HEK293 (cell line): ENCODE measurements at regions not wholly inside any gene's neighbourhood (a gene's known extent, or its start where the extent isn't known, plus 50 kb on each side); places are given as distances from the start of the nearest gene placed in this dataset.
A peak's percentile ranks its signal among the peaks of the same experiment; 100 is the strongest.

ENCODE experiments used
- BCL11A ChIP-seq: fragments of 450-650 bp; formaldehyde crosslinking; IDR thresholded peaks from 2 replicates; pipeline ENCODE4 v1.5.1; 2016; ENCODE audit warnings: low read depth, missing biosample characterization, missing genetic modification characterization
- GFI1B ChIP-seq: fragments of 450-650 bp; formaldehyde crosslinking; IDR thresholded peaks from 2 replicates; pipeline ENCODE4 v1.5.1; 2016; ENCODE audit warnings: missing biosample characterization, missing genetic modification characterization
- HOXA7 ChIP-seq: sonication (generic); formaldehyde crosslinking; IDR thresholded peaks from 2 replicates; pipeline ENCODE4 v1.8.1; 2022; ENCODE audit warnings: missing genetic modification reagents, borderline replicate concordance
- KLF8 ChIP-seq: fragments of 450-650 bp; formaldehyde crosslinking; IDR thresholded peaks from 2 replicates; pipeline ENCODE4 v1.5.1; 2016; ENCODE audit warnings: missing biosample characterization, missing genetic modification characterization
- PRDM1 ChIP-seq: fragments of 450-650 bp; formaldehyde crosslinking; IDR thresholded peaks from 2 replicates; pipeline ENCODE4; 2016; ENCODE audit warnings: missing biosample characterization, missing genetic modification characterization
- SP3 ChIP-seq: fragments of 450-650 bp; formaldehyde crosslinking; IDR thresholded peaks from 2 replicates; pipeline ENCODE4 v1.5.1; 2016; ENCODE audit warnings: missing biosample characterization, missing genetic modification characterization
- TCF7L2 ChIP-seq: IDR thresholded peaks from 2 replicates; pipeline ENCODE4 v1.6.1; 2011; ENCODE audit warnings: low read depth, mild to moderate bottlenecking, inconsistent platforms, low read length, moderate library complexity, borderline replicate concordance
- ZBTB20 ChIP-seq: fragments of 450-650 bp; formaldehyde crosslinking; IDR thresholded peaks from 2 replicates; pipeline ENCODE4 v1.5.1; 2016; ENCODE audit warnings: missing biosample characterization, missing genetic modification characterization
- ZFHX2 ChIP-seq: fragments of 450-650 bp; formaldehyde crosslinking; conservative IDR thresholded peaks from 2 replicates; pipeline ENCODE4 v1.5.1; 2016; ENCODE audit warnings: missing biosample characterization, missing genetic modification characterization
- ZNF10 ChIP-seq: fragments of 450-650 bp; formaldehyde crosslinking; IDR thresholded peaks from 2 replicates; pipeline ENCODE4 v1.5.1; 2017; ENCODE audit warnings: missing biosample characterization, missing genetic modification characterization
- ZNF155 ChIP-seq: fragments of 450-650 bp; formaldehyde crosslinking; IDR thresholded peaks from 2 replicates; pipeline ENCODE4 v1.5.1; 2016; ENCODE audit warnings: missing biosample characterization, missing genetic modification characterization
- ZNF157 ChIP-seq: fragments of 450-650 bp; formaldehyde crosslinking; IDR thresholded peaks from 2 replicates; pipeline ENCODE4 v1.5.1; 2016; ENCODE audit warnings: missing biosample characterization, missing genetic modification characterization
- ZNF174 ChIP-seq: fragments of 450-650 bp; formaldehyde crosslinking; IDR thresholded peaks from 2 replicates; pipeline ENCODE4 v1.5.0; 2017; ENCODE audit warnings: missing biosample characterization, mild to moderate bottlenecking, missing genetic modification characterization
- ZNF548 ChIP-seq: fragments of 450-650 bp; formaldehyde crosslinking; IDR thresholded peaks from 2 replicates; pipeline ENCODE4 v1.5.1; 2016; ENCODE audit warnings: missing biosample characterization, missing genetic modification characterization
- ZNF560 ChIP-seq: fragments of 450-650 bp; formaldehyde crosslinking; IDR thresholded peaks from 2 replicates; pipeline ENCODE4 v1.5.1; 2017; ENCODE audit warnings: missing biosample characterization, missing genetic modification characterization, borderline replicate concordance
- ZNF596 ChIP-seq: fragments of 450-650 bp; IDR thresholded peaks from 2 replicates; pipeline ENCODE4 v1.5.0; 2018; ENCODE audit warnings: missing biosample characterization, mild to moderate bottlenecking, missing genetic modification characterization, moderate library complexity
- ZNF658 ChIP-seq: fragments of 450-650 bp; formaldehyde crosslinking; IDR thresholded peaks from 2 replicates; pipeline ENCODE4; 2016; ENCODE audit warnings: missing biosample characterization, missing genetic modification characterization
- ZNF701 ChIP-seq: fragments of 450-650 bp; formaldehyde crosslinking; IDR thresholded peaks from 2 replicates; pipeline ENCODE4 v1.5.1; 2016; ENCODE audit warnings: missing biosample characterization, missing genetic modification characterization
- ZXDB ChIP-seq: fragments of 450-650 bp; formaldehyde crosslinking; IDR thresholded peaks from 2 replicates; pipeline ENCODE4 v1.5.1; 2016; ENCODE audit warnings: missing biosample characterization, missing genetic modification characterization
- TF ChIP-seq, protein P1 (sequence below): fragments of 450-650 bp; formaldehyde crosslinking; IDR thresholded peaks from 2 replicates; pipeline ENCODE4 v1.5.1; 2016; ENCODE audit warnings: missing biosample characterization, missing genetic modification characterization
- TF ChIP-seq, protein P2 (sequence below): fragments of 450-650 bp; formaldehyde crosslinking; IDR thresholded peaks from 2 replicates; pipeline ENCODE4 v1.5.1; 2016; ENCODE audit warnings: missing biosample characterization, missing genetic modification characterization, borderline replicate concordance
- TF ChIP-seq, protein P3 (sequence below): fragments of 450-650 bp; formaldehyde crosslinking; IDR thresholded peaks from 2 replicates; pipeline ENCODE4 v1.5.1; 2016; ENCODE audit warnings: missing biosample characterization, missing genetic modification characterization, borderline replicate concordance
- TF ChIP-seq, protein P4 (sequence below): sonication (generic); formaldehyde crosslinking; IDR thresholded peaks from 2 replicates; pipeline ENCODE4 v1.8.1; 2022; ENCODE audit warnings: mild to moderate bottlenecking, moderate library complexity, missing genetic modification reagents
- TF ChIP-seq, protein P5 (sequence below): fragments of 450-650 bp; formaldehyde crosslinking; IDR thresholded peaks from 2 replicates; pipeline ENCODE4 v1.5.1; 2016; ENCODE audit warnings: missing biosample characterization, missing genetic modification characterization, low read depth
- TF ChIP-seq, protein P6 (sequence below): fragments of 450-650 bp; formaldehyde crosslinking; IDR thresholded peaks from 2 replicates; pipeline ENCODE4 v1.5.1; 2017; ENCODE audit warnings: missing biosample characterization, missing genetic modification characterization
- TF ChIP-seq, protein P7 (sequence below): fragments of 450-650 bp; formaldehyde crosslinking; IDR thresholded peaks from 2 replicates; pipeline ENCODE4 v1.5.1; 2017; ENCODE audit warnings: missing biosample characterization, missing genetic modification characterization

DNA sequence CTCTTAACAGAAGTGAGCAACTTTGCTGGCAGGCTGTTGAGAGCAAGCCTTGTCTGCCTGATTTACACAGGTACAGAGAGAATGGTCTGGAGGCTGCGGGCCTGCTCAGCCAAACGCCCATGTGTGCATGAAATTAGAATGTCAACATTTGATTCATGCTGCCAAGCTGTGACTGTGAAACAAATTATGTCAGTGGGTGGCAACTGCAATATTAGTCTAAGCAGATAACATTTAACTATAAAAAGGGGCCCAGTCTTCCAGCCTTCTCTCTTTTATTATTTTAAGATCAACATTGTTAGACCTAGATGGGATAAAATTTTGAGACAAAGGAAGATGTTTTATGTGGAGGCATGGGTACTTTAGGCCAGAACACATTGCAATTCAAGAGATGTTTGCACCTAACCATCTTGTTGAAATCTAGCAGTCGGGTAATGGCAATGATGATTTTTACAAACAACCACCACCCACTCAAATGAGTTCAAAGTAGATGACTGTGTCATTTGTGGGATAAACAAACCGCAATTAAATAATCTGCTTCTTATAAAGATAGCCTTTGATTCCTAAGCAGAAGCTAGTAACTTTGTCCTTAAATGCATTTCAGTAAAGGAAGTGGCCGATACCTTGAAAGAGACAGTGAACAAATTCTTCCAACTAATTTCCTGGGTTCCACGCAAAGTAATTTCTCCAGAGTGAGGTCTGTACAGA is 70.2 kb downstream of the FOXB1 start (continued):
- TF ChIP-seq ZNF701 (tag by site-specific recombination) (no peak), TCF7L2 (no peak), GFI1B (tag by site-specific recombination) (peak; percentile 35; the same call in 1 of the 2 replicates), ZNF10 (tag by site-specific recombination) (no peak), ZXDB (tag by site-specific recombination) (peak; percentile 54), ZNF155 (tag by site-specific recombination) (no peak), SP3 (no peak), ZNF548 (tag by site-specific recombination) (no peak), ZNF174 (tag by site-specific recombination) (0 out of 2 replicates have a peak, but pooled peaks have one; percentile 51), ZNF560 (tag by site-specific recombination) (no peak), PRDM1 (no peak), ZNF157 (tag by site-specific recombination) (no peak), ZNF658 (tag by site-specific recombination) (no peak), KLF8 (tag by site-specific recombination) (peak; percentile 26; the same call in 1 of the 2 replicates), BCL11A (tag by site-specific recombination) (0 out of 2 replicates have a peak, but pooled peaks have one; percentile 36), HOXA7 (no peak), ZBTB20 (tag by site-specific recombination) (no peak), ZNF596 (tag by site-specific recombination) (peak; percentile 71; the same call in 1 of the 2 replicates), ZFHX2 (peak; percentile 83)
- TF ChIP-seq, protein P1, sequence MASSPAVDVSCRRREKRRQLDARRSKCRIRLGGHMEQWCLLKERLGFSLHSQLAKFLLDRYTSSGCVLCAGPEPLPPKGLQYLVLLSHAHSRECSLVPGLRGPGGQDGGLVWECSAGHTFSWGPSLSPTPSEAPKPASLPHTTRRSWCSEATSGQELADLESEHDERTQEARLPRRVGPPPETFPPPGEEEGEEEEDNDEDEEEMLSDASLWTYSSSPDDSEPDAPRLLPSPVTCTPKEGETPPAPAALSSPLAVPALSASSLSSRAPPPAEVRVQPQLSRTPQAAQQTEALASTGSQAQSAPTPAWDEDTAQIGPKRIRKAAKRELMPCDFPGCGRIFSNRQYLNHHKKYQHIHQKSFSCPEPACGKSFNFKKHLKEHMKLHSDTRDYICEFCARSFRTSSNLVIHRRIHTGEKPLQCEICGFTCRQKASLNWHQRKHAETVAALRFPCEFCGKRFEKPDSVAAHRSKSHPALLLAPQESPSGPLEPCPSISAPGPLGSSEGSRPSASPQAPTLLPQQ, result no peak
- TF ChIP-seq, protein P2, sequence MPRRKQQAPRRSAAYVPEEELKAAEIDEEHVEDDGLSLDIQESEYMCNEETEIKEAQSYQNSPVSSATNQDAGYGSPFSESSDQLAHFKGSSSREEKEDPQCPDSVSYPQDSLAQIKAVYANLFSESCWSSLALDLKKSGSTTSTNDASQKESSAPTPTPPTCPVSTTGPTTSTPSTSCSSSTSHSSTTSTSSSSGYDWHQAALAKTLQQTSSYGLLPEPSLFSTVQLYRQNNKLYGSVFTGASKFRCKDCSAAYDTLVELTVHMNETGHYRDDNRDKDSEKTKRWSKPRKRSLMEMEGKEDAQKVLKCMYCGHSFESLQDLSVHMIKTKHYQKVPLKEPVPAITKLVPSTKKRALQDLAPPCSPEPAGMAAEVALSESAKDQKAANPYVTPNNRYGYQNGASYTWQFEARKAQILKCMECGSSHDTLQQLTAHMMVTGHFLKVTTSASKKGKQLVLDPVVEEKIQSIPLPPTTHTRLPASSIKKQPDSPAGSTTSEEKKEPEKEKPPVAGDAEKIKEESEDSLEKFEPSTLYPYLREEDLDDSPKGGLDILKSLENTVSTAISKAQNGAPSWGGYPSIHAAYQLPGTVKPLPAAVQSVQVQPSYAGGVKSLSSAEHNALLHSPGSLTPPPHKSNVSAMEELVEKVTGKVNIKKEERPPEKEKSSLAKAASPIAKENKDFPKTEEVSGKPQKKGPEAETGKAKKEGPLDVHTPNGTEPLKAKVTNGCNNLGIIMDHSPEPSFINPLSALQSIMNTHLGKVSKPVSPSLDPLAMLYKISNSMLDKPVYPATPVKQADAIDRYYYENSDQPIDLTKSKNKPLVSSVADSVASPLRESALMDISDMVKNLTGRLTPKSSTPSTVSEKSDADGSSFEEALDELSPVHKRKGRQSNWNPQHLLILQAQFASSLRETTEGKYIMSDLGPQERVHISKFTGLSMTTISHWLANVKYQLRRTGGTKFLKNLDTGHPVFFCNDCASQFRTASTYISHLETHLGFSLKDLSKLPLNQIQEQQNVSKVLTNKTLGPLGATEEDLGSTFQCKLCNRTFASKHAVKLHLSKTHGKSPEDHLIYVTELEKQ (tag by site-specific recombination), result no peak
- TF ChIP-seq, protein P3, sequence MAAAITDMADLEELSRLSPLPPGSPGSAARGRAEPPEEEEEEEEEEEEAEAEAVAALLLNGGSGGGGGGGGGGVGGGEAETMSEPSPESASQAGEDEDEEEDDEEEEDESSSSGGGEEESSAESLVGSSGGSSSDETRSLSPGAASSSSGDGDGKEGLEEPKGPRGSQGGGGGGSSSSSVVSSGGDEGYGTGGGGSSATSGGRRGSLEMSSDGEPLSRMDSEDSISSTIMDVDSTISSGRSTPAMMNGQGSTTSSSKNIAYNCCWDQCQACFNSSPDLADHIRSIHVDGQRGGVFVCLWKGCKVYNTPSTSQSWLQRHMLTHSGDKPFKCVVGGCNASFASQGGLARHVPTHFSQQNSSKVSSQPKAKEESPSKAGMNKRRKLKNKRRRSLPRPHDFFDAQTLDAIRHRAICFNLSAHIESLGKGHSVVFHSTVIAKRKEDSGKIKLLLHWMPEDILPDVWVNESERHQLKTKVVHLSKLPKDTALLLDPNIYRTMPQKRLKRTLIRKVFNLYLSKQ, result no peak
- TF ChIP-seq, protein P4, sequence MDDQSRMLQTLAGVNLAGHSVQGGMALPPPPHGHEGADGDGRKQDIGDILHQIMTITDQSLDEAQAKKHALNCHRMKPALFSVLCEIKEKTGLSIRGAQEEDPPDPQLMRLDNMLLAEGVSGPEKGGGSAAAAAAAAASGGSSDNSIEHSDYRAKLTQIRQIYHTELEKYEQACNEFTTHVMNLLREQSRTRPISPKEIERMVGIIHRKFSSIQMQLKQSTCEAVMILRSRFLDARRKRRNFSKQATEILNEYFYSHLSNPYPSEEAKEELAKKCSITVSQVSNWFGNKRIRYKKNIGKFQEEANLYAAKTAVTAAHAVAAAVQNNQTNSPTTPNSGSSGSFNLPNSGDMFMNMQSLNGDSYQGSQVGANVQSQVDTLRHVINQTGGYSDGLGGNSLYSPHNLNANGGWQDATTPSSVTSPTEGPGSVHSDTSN (CRISPR knock-in tag), result no peak
- TF ChIP-seq, protein P5, sequence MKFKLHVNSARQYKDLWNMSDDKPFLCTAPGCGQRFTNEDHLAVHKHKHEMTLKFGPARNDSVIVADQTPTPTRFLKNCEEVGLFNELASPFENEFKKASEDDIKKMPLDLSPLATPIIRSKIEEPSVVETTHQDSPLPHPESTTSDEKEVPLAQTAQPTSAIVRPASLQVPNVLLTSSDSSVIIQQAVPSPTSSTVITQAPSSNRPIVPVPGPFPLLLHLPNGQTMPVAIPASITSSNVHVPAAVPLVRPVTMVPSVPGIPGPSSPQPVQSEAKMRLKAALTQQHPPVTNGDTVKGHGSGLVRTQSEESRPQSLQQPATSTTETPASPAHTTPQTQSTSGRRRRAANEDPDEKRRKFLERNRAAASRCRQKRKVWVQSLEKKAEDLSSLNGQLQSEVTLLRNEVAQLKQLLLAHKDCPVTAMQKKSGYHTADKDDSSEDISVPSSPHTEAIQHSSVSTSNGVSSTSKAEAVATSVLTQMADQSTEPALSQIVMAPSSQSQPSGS, result no peak
- TF ChIP-seq, protein P6, sequence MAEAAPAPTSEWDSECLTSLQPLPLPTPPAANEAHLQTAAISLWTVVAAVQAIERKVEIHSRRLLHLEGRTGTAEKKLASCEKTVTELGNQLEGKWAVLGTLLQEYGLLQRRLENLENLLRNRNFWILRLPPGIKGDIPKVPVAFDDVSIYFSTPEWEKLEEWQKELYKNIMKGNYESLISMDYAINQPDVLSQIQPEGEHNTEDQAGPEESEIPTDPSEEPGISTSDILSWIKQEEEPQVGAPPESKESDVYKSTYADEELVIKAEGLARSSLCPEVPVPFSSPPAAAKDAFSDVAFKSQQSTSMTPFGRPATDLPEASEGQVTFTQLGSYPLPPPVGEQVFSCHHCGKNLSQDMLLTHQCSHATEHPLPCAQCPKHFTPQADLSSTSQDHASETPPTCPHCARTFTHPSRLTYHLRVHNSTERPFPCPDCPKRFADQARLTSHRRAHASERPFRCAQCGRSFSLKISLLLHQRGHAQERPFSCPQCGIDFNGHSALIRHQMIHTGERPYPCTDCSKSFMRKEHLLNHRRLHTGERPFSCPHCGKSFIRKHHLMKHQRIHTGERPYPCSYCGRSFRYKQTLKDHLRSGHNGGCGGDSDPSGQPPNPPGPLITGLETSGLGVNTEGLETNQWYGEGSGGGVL, result 0 out of 2 replicates have a peak, but pooled peaks have one; percentile 36
- TF ChIP-seq, protein P7, sequence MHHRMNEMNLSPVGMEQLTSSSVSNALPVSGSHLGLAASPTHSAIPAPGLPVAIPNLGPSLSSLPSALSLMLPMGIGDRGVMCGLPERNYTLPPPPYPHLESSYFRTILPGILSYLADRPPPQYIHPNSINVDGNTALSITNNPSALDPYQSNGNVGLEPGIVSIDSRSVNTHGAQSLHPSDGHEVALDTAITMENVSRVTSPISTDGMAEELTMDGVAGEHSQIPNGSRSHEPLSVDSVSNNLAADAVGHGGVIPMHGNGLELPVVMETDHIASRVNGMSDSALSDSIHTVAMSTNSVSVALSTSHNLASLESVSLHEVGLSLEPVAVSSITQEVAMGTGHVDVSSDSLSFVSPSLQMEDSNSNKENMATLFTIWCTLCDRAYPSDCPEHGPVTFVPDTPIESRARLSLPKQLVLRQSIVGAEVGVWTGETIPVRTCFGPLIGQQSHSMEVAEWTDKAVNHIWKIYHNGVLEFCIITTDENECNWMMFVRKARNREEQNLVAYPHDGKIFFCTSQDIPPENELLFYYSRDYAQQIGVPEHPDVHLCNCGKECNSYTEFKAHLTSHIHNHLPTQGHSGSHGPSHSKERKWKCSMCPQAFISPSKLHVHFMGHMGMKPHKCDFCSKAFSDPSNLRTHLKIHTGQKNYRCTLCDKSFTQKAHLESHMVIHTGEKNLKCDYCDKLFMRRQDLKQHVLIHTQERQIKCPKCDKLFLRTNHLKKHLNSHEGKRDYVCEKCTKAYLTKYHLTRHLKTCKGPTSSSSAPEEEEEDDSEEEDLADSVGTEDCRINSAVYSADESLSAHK (tag by site-specific recombination), result peak; percentile 86
